ENCODE measurements at regions not wholly inside any gene's neighbourhood (a gene's known extent, or its start where the extent isn't known, plus 50 kb on each side); places are given as distances from the start of the nearest gene placed in this dataset.

- no peak overlapping the region for H3K4me3 ChIP-seq (ENCODE audit: severe bottlenecking)
- H3K9me3 ChIP-seq (ENCODE audit: severe bottlenecking), result no peaks in the 10 kb centered on the region
- H3K27me3 ChIP-seq (ENCODE audit: insufficient read depth, poor library complexity, severe bottlenecking), result no peaks in the 10 kb centered on the region
- no peaks in the 10 kb centered on the region for H3K4me1 ChIP-seq (ENCODE audit: insufficient read depth, poor library complexity, severe bottlenecking)
- DNase-seq (ENCODE audit: low spot score) (no peak), ATAC-seq (ENCODE audit: low read depth) (no peak)
- no peak overlapping the region for H3K27ac ChIP-seq (ENCODE audit: poor library complexity, severe bottlenecking)
- TF ChIP-seq CTCF (IDR thresholded peaks at IDR 0.05; ENCODE audit: poor library complexity, severe bottlenecking), result no peak
- H3K36me3 ChIP-seq (ENCODE audit: low read depth), result no peaks in the 10 kb centered on the region
Observed at GRCh38 chr2:129103936-129104878, 785.5 kb upstream of the HS6ST1 start.

GRCh38 chr2:129112181-129112580, 793.5 kb upstream of the HS6ST1 start:
- Histone ChIP-seq H3K9me3 (ENCODE audit: severe bottlenecking) (no peaks in the 10 kb centered on the region), H3K36me3 (ENCODE audit: low read depth) (no peaks in the 10 kb centered on the region), H3K4me1 (ENCODE audit: insufficient read depth, poor library complexity, severe bottlenecking) (no peaks in the 10 kb centered on the region), H3K4me3 (ENCODE audit: severe bottlenecking) (no peak overlapping the region), H3K27ac (ENCODE audit: poor library complexity, severe bottlenecking) (no peak overlapping the region), H3K27me3 (ENCODE audit: insufficient read depth, poor library complexity, severe bottlenecking) (no peaks in the 10 kb centered on the region)
- no peak for TF ChIP-seq CTCF (IDR thresholded peaks at IDR 0.05; ENCODE audit: poor library complexity, severe bottlenecking)
- no peak for ATAC-seq (ENCODE audit: low read depth)
- DNase-seq (ENCODE audit: low spot score), result no peak

GRCh38 chr2:129113776-129114175, 795.1 kb upstream of the HS6ST1 start:
- no peak for TF ChIP-seq CTCF (IDR thresholded peaks at IDR 0.05; ENCODE audit: poor library complexity, severe bottlenecking)
- no peak for DNase-seq (ENCODE audit: low spot score)
- no peaks in the 10 kb centered on the region for H3K9me3 ChIP-seq (ENCODE audit: severe bottlenecking)
- H3K4me3 ChIP-seq (ENCODE audit: severe bottlenecking), result no peak overlapping the region
- no peak for ATAC-seq (ENCODE audit: low read depth)
- no peaks in the 10 kb centered on the region for H3K4me1 ChIP-seq (ENCODE audit: insufficient read depth, poor library complexity, severe bottlenecking)
- no peaks in the 10 kb centered on the region for H3K36me3 ChIP-seq (ENCODE audit: low read depth)
- no peak overlapping the region for H3K27ac ChIP-seq (ENCODE audit: poor library complexity, severe bottlenecking)
- no peaks in the 10 kb centered on the region for H3K27me3 ChIP-seq (ENCODE audit: insufficient read depth, poor library complexity, severe bottlenecking)

GRCh38 chr2:129117434-129117833, 798.8 kb upstream of the HS6ST1 start:
- DNase-seq (ENCODE audit: low spot score) (no peak), ATAC-seq (ENCODE audit: low read depth) (no peak)
- TF ChIP-seq CTCF (IDR thresholded peaks at IDR 0.05; ENCODE audit: poor library complexity, severe bottlenecking), result no peak
- H3K4me1 ChIP-seq (ENCODE audit: insufficient read depth, poor library complexity, severe bottlenecking), result no peaks in the 10 kb centered on the region
- H3K27me3 ChIP-seq (ENCODE audit: insufficient read depth, poor library complexity, severe bottlenecking), result no peaks in the 10 kb centered on the region
- no peaks in the 10 kb centered on the region for H3K9me3 ChIP-seq (ENCODE audit: severe bottlenecking)
- H3K36me3 ChIP-seq (ENCODE audit: low read depth), result no peaks in the 10 kb centered on the region
- no peak overlapping the region for H3K27ac ChIP-seq (ENCODE audit: poor library complexity, severe bottlenecking)
- no peak overlapping the region for H3K4me3 ChIP-seq (ENCODE audit: severe bottlenecking)

GRCh38 chr2:129118296-129118695, 799.6 kb upstream of the HS6ST1 start:
- DNase-seq (ENCODE audit: low spot score), result no peak
- H3K27ac ChIP-seq (ENCODE audit: poor library complexity, severe bottlenecking), result no peak overlapping the region
- no peaks in the 10 kb centered on the region for H3K27me3 ChIP-seq (ENCODE audit: insufficient read depth, poor library complexity, severe bottlenecking)
- ATAC-seq (ENCODE audit: low read depth), result no peak
- TF ChIP-seq CTCF (IDR thresholded peaks at IDR 0.05; ENCODE audit: poor library complexity, severe bottlenecking), result no peak
- no peak overlapping the region for H3K4me3 ChIP-seq (ENCODE audit: severe bottlenecking)
- H3K36me3 ChIP-seq (ENCODE audit: low read depth), result no peaks in the 10 kb centered on the region
- no peaks in the 10 kb centered on the region for H3K4me1 ChIP-seq (ENCODE audit: insufficient read depth, poor library complexity, severe bottlenecking)
- no peaks in the 10 kb centered on the region for H3K9me3 ChIP-seq (ENCODE audit: severe bottlenecking)
